HCT116 (cell line): ENCODE measurements at regions not wholly inside any gene's neighbourhood (a gene's known extent, or its start where the extent isn't known, plus 50 kb on each side); places are given as distances from the start of the nearest gene placed in this dataset.
A peak's percentile ranks its signal among the peaks of the same experiment; 100 is the strongest.

Experiments
- ATAC-seq: fragments of 200-7000 bp; cut with Tn5 transposase; 2 replicates; pipeline ENCODE4 v1.9.1; 2020; ENCODE audit warnings: mild to moderate bottlenecking, moderate library complexity
- BruUV-seq: library from RNA; stranded (reverse); fragments of 400-500 nt; replicated peaks from 2 replicates; lab custom pipeline; 2021; lab: Mats Ljungman, UMichigan
- CTCF ChIA-PET: fragments of 300-600 bp; sonication (Branson Sonifier 250); formaldehyde crosslinking; loops from one replicate; lab custom pipeline; 2021; ENCODE audit warnings: antibody characterized with exemption; lab: Charles Lee
- POLR2A ChIA-PET: fragments of 300-600, 350-600 bp; sonication (Branson Sonifier 250); formaldehyde crosslinking; loops from one replicate; lab custom pipeline; 2021; ENCODE audit warnings: antibody characterized with exemption; lab: Charles Lee
- RAD21 ChIA-PET, 2 experiments: fragments of 300-600 bp; sonication (Branson Sonifier 250); formaldehyde crosslinking; loops; one replicate each; lab custom pipeline; 2023; ENCODE audit warnings: low total read pairs in 2 of 2; ENCODE audit not compliant: uncharacterized antibody in 2 of 2, unreplicated experiment in 2 of 2, low non-redundant PET in 1 of 2; lab: Charles Lee
- DNase-seq: peaks from one replicate; pipeline ENCODE4 v3.0.0-alpha.2; 2010; ENCODE audit warnings: low read depth, low spot score
- H2AFZ ChIP-seq: fragments of 200-600 bp; shearing (Covaris generic), sonication (generic); 2 replicates; pipeline ENCODE4 v1.6.1; 2017; ENCODE audit warnings: low read depth, mixed run types, mixed read lengths, antibody characterized with exemption, low read length; ENCODE audit not compliant: poor library complexity, severe bottlenecking
- H3K27ac ChIP-seq: 2 replicates; pipeline ENCODE4 v1.5.1; 2012; ENCODE audit warnings: low read depth, low read length
- H3K27me3 ChIP-seq: fragments of 200-600 bp; sonication (generic); 2 replicates; pipeline ENCODE4 v1.6.1; 2016; ENCODE audit warnings: mixed run types, low read length, mixed read lengths; ENCODE audit not compliant: insufficient read depth
- H3K36me3 ChIP-seq, 2 experiments: fragments of 200-500 bp in 1 of 2; fragments of 200-600 bp in 1 of 2; sonication (Bioruptor generic) in 1 of 2; sonication (generic) in 1 of 2; 2 replicates each; pipeline versions ENCODE4 v1.5.1 to v1.6.1; 2014 to 2016; ENCODE audit warnings: low read length in 2 of 2, inconsistent platforms in 1 of 2, mixed read lengths in 1 of 2, mixed run types in 1 of 2; ENCODE audit not compliant: insufficient read depth in 2 of 2, control insufficient read depth in 1 of 2
- H3K4me1 ChIP-seq, 2 experiments: fragments of 200-600 bp in 1 of 2; sonication (generic) in 1 of 2; 2 replicates each; pipeline versions ENCODE4 v1.5.1 to v1.6.1; 2012 to 2017; ENCODE audit warnings: low read length in 2 of 2, inconsistent platforms in 1 of 2, mild to moderate bottlenecking in 1 of 2, mixed read lengths in 1 of 2, mixed run types in 1 of 2, moderate library complexity in 1 of 2; ENCODE audit not compliant: insufficient read depth in 2 of 2, control insufficient read depth in 1 of 2
- H3K4me2 ChIP-seq: fragments of 200-600 bp; sonication (generic); 2 replicates; pipeline ENCODE4 v1.6.1; 2017; ENCODE audit warnings: mixed run types, low read length, mixed read lengths
- H3K4me3 ChIP-seq, 2 experiments: fragments of 200-600 bp in 1 of 2; sonication (generic) in 1 of 2; replicated peaks in 1 of 2; 2 replicates each; pipeline ENCODE4 v1.5.1; 2011 to 2016; ENCODE audit warnings: low read length in 2 of 2, control low read depth in 1 of 2, low read depth in 1 of 2, mild to moderate bottlenecking in 1 of 2, mixed read lengths in 1 of 2, mixed run types in 1 of 2
- H3K79me2 ChIP-seq: fragments of 200-600 bp; sonication (generic); 2 replicates; pipeline ENCODE4 v1.6.1; 2017; ENCODE audit warnings: mild to moderate bottlenecking, mixed run types, low read length, moderate library complexity, mixed read lengths; ENCODE audit not compliant: insufficient read depth
- H3K9ac ChIP-seq: fragments of 200-600 bp; sonication (generic); 2 replicates; pipeline ENCODE4 v1.6.1; 2016; ENCODE audit warnings: low read length, mixed read lengths
- H3K9me2 ChIP-seq: fragments of 200-600 bp; sonication (generic), shearing (Covaris generic); 2 replicates; pipeline ENCODE4 v1.6.1; 2017; ENCODE audit warnings: mixed run types, mild to moderate bottlenecking, moderate library complexity; ENCODE audit not compliant: insufficient read depth
- H3K9me3 ChIP-seq, 2 experiments: fragments of 200-500 bp in 1 of 2; fragments of 200-600 bp in 1 of 2; sonication (Bioruptor generic) in 1 of 2; sonication (generic) in 1 of 2; 2 replicates each; pipeline ENCODE4 v1.6.1; 2014 to 2017; ENCODE audit warnings: low read length in 2 of 2, mixed read lengths in 2 of 2, inconsistent platforms in 1 of 2, low read depth in 1 of 2, mild to moderate bottlenecking in 1 of 2, mixed run types in 1 of 2, moderate library complexity in 1 of 2; ENCODE audit not compliant: control insufficient read depth in 1 of 2, insufficient read depth in 1 of 2
- H4K20me1 ChIP-seq: fragments of 200-600 bp; sonication (generic), shearing (Covaris generic); 2 replicates; pipeline ENCODE4 v1.6.1; 2017; ENCODE audit warnings: mixed run types, mild to moderate bottlenecking, moderate library complexity; ENCODE audit not compliant: insufficient read depth
- CBX3 ChIP-seq: IDR thresholded peaks from 2 replicates; pipeline ENCODE4 v1.6.1; 2012; ENCODE audit warnings: low read depth
- CEBPB ChIP-seq: IDR thresholded peaks from 2 replicates; pipeline ENCODE4 v1.6.1; 2012; ENCODE audit warnings: low read depth
- CTCF ChIP-seq, 3 experiments: fragments of 200-600 bp in 1 of 3; sonication (generic) in 1 of 3; IDR thresholded peaks in 2 of 3; conservative IDR thresholded peaks in 1 of 3; 2 replicates each; pipeline ENCODE4 v1.5.1; 2012 to 2017; ENCODE audit warnings: low read depth in 2 of 3, low read length in 2 of 3, antibody characterized with exemption in 1 of 3, borderline replicate concordance in 1 of 3, control low read depth in 1 of 3, mild to moderate bottlenecking in 1 of 3, mixed read lengths in 1 of 3, mixed run types in 1 of 3, moderate library complexity in 1 of 3; ENCODE audit not compliant: insufficient read depth in 1 of 3
- EGR1 ChIP-seq: IDR thresholded peaks from 2 replicates; pipeline ENCODE4 v1.6.1; 2012; ENCODE audit warnings: low read depth
- ELF1 ChIP-seq: IDR thresholded peaks from 2 replicates; pipeline ENCODE4 v1.6.1; 2012; ENCODE audit warnings: low read depth, borderline replicate concordance
- JUND ChIP-seq: IDR thresholded peaks from 2 replicates; pipeline ENCODE4 v1.6.1; 2012
- MAX ChIP-seq: IDR thresholded peaks from 2 replicates; pipeline ENCODE4 v1.6.1; 2012
- POLR2A ChIP-seq: IDR thresholded peaks from 2 replicates; pipeline ENCODE4 v1.7.0; 2011; ENCODE audit warnings: borderline replicate concordance; ENCODE audit not compliant: insufficient read depth, insufficient read length; ENCODE audit errors: extremely low read depth
- RAD21 ChIP-seq: IDR thresholded peaks from 2 replicates; pipeline ENCODE4 v1.6.1; 2012; ENCODE audit warnings: low read depth, mild to moderate bottlenecking
- SIN3A ChIP-seq: IDR thresholded peaks from 2 replicates; pipeline ENCODE4 v1.6.1; 2012; ENCODE audit warnings: low read depth
- SP1 ChIP-seq: IDR thresholded peaks from 2 replicates; pipeline ENCODE4 v1.6.1; 2012; ENCODE audit warnings: low read depth
- TCF7L2 ChIP-seq: IDR thresholded peaks from 2 replicates; pipeline ENCODE4 v1.7.0; 2011; ENCODE audit warnings: borderline replicate concordance, inconsistent platforms; ENCODE audit not compliant: insufficient read depth, insufficient read length; ENCODE audit errors: extremely low read depth
- ZBTB33 ChIP-seq: IDR thresholded peaks from 2 replicates; pipeline ENCODE4 v1.6.1; 2011; ENCODE audit warnings: mild to moderate bottlenecking, low read length, moderate library complexity; ENCODE audit not compliant: insufficient replicate concordance; ENCODE audit errors: extremely low read depth
- ZNF274 ChIP-seq: fragments of 200-500 bp; sonication (Bioruptor generic); IDR thresholded peaks from 2 replicates; pipeline ENCODE4 v1.6.1; 2014; ENCODE audit warnings: mild to moderate bottlenecking, low read depth, low read length, inconsistent platforms
- intact Hi-C: fragments of 100-400 bp; cut with micrococcal nuclease; formaldehyde crosslinking; loops from 2 replicates; pipeline ENCODE4 v1.10.0; 2022

- Histone ChIP-seq H2AFZ (no peak overlapping the region), H3K27me3 (peaks cover 17% of the 10 kb centered on the region; the same call in 1 of the 2 replicates), H3K9me3 (no peaks in the 10 kb centered on the region), H3K9ac (no peak overlapping the region), H3K4me3 (no peak overlapping the region), H4K20me1 (no peaks in the 10 kb centered on the region; the same call in 1 of the 2 replicates), H3K36me3 (no peaks in the 10 kb centered on the region), H3K79me2 (no peaks in the 10 kb centered on the region), H3K4me1 (no peaks in the 10 kb centered on the region), H3K9me2 (no peaks in the 10 kb centered on the region), H3K4me2 (no peak overlapping the region), H3K27ac (no peak overlapping the region)
- POLR2A ChIA-PET, result no interaction called here
- CTCF ChIA-PET, result interaction anchor here (0.6 to 1.4 kb wide), 16 partner anchors 9 to 1294 kb away, joined by 3 to 9 read pairs (median 3); partner anchors contain the start of gene CFAP299
- TF ChIP-seq EGR1, result no peak
- TF ChIP-seq TCF7L2, result no peak
- no peak for TF ChIP-seq ZNF274
- no peak for TF ChIP-seq POLR2A
- no peak for TF ChIP-seq SIN3A
- TF ChIP-seq SP1, result no peak
- no peak for TF ChIP-seq MAX
- peak; percentile 72 for TF ChIP-seq RAD21
- no peak for TF ChIP-seq JUND
- peak; percentile 31 to 65 (median 48); a peak in 4 of 6 replicates for TF ChIP-seq CTCF (IDR thresholded peaks at IDR 0.05 in 2 of 3, conservative IDR thresholded peaks at IDR 0.05 in 1 of 3; ENCODE audit: borderline replicate concordance in 1 of 3, insufficient read depth in 1 of 3, low read depth in 2 of 3, low read length in 2 of 3)
- TF ChIP-seq CBX3, result no peak
- no peak for TF ChIP-seq ZBTB33
- no peak for TF ChIP-seq ELF1
- no peak for TF ChIP-seq CEBPB
- intact Hi-C loops, result loop anchor here (1.0 to 2.0 kb wide), 2 partner anchors 535 to 1173 kb away; no protein-coding TSS in a partner anchor
- ATAC-seq (peak; percentile 62), DNase-seq (peak; percentile 13)
- RAD21 ChIA-PET, result interaction anchor here in 1 of 2 experiments (0.7 kb wide), 1 partner anchor 449 kb away, joined by 3 read pairs; no protein-coding TSS in a partner anchor
- no TSS peak for BruUV-seq
Observed at GRCh38 chr4:79042079-79042674, 102.9 kb upstream of the PAQR3 start.
